ENCODE measurements at regions not wholly inside any gene's neighbourhood (a gene's known extent, or its start where the extent isn't known, plus 50 kb on each side); places are given as distances from the start of the nearest gene placed in this dataset.

GRCh38 chr6:223763-224162 is 68.5 kb upstream of the DUSP22 start:
- no peak overlapping the region for H3K27ac ChIP-seq
- DNase-seq = no peak
- no peaks in the 10 kb centered on the region; the same call in 1 of the 2 replicates for H3K4me1 ChIP-seq
- H3K27me3 ChIP-seq = no peaks in the 10 kb centered on the region
- H3K9me3 ChIP-seq (replicated peaks) = no peaks in the 10 kb centered on the region
- H3K36me3 ChIP-seq = no peaks in the 10 kb centered on the region
- no peak overlapping the region for H3K4me3 ChIP-seq

- Histone ChIP-seq H3K27me3 (no peaks in the 10 kb centered on the region), H3K4me3 (no peak overlapping the region), H3K4me1 (no peaks in the 10 kb centered on the region; the same call in 1 of the 2 replicates), H3K36me3 (no peaks in the 10 kb centered on the region), H3K9me3 (replicated peaks) (no peaks in the 10 kb centered on the region), H3K27ac (no peak overlapping the region)
- no peak for DNase-seq
These were observed 67.9 kb upstream of the DUSP22 start for GRCh38 chr6:224350-224749.

- DNase-seq = no peak
- Histone ChIP-seq H3K27me3 (no peaks in the 10 kb centered on the region), H3K4me3 (no peak overlapping the region), H3K9me3 (replicated peaks) (no peaks in the 10 kb centered on the region), H3K4me1 (no peaks in the 10 kb centered on the region; the same call in 1 of the 2 replicates), H3K27ac (no peak overlapping the region), H3K36me3 (no peaks in the 10 kb centered on the region)
These were observed 67.1 kb upstream of the DUSP22 start for GRCh38 chr6:225121-225721.

DNA sequence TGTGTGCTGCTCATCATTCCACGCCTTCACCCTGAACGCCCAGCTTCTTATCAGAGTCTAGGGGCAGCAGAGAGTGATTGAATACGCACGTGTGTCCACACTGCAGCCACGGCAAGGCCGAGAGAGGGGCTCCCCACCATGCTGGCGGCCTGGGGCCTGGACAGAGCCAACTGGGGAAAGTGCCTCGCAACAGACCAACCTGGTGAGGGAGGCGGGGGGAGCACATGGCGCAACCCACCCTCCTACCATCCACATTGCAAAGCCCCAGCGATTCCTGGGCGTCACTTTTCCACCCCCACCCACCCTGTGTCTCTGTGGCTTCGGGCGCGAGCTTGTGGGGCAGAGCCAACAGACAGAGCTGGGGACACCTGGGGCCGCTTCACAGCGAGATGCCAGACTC is 66.4 kb upstream of the DUSP22 start:
- no peaks in the 10 kb centered on the region for H3K9me3 ChIP-seq (replicated peaks)
- H3K36me3 ChIP-seq = no peaks in the 10 kb centered on the region
- no peak overlapping the region for H3K27ac ChIP-seq
- no peak overlapping the region for H3K4me3 ChIP-seq
- no peaks in the 10 kb centered on the region for H3K4me1 ChIP-seq
- no peaks in the 10 kb centered on the region for H3K27me3 ChIP-seq
- DNase-seq = no peak

DNA sequence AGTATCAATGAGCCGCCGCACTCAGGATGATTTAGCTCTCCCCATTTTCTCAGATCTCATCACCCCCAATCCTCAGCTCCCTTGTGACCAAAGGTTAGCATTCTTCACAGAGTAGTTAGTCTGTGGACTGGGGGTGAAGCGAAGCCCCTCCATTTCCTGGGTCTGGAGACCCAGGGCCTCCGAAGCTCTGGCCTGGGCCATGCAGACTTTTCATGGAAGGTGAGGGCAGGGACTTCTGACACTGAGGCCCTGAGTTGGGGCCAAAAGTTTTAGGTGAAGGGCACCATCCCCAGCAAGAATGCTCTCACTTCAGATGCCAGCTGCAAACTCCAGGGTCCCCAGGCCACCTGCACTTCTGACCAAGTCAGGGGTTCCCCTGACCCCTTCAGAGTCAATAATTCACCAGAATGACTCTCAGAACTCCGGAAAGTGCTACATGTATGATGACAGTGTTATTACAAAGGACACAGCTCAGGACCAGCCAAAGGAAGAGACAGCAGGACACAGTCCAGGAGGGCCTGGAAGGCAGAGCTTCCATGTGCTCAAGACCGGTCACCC is 65.7 kb upstream of the DUSP22 start:
- H3K4me1 ChIP-seq = no peaks in the 10 kb centered on the region
- no peaks in the 10 kb centered on the region for H3K9me3 ChIP-seq (replicated peaks)
- H3K27ac ChIP-seq = no peak overlapping the region
- DNase-seq = no peak
- no peaks in the 10 kb centered on the region for H3K27me3 ChIP-seq
- no peak overlapping the region for H3K4me3 ChIP-seq
- no peaks in the 10 kb centered on the region for H3K36me3 ChIP-seq

GRCh38 chr6:227074-227782 is 65.1 kb upstream of the DUSP22 start:
- no peak overlapping the region for H3K4me3 ChIP-seq
- DNase-seq = no peak
- H3K27me3 ChIP-seq = no peaks in the 10 kb centered on the region
- no peaks in the 10 kb centered on the region for H3K9me3 ChIP-seq (replicated peaks)
- H3K36me3 ChIP-seq = no peaks in the 10 kb centered on the region
- H3K4me1 ChIP-seq = no peaks in the 10 kb centered on the region
- H3K27ac ChIP-seq = no peak overlapping the region

DNA sequence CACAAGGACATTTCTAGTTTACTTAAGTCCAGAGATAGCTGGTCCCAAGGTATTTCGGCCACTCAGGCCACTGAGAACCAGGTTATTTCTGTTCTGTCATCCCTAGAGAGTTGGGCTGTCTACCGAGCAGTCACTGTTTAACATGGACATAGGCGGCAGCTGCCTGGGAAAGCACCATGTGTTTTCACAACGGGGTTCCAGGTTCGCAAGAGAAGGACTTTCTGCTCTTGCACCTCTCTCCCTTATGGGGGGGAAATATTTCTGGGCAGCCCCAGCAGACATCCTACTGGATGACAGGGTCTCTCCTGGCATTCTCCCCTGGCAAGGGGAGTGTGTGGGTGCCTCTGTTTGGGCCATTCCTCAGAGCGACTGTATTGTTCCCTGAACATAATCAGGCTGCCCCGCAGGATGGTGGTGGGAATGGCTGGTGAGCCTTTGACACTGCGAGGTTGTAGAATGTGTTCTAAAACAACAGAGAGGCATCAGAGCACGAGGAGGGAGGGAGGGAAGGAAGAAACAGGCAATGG is 64.4 kb upstream of the DUSP22 start:
- no peaks in the 10 kb centered on the region for H3K27me3 ChIP-seq
- DNase-seq = no peak
- no peak overlapping the region for H3K27ac ChIP-seq
- H3K9me3 ChIP-seq (replicated peaks) = no peaks in the 10 kb centered on the region
- H3K4me1 ChIP-seq = no peaks in the 10 kb centered on the region
- no peak overlapping the region for H3K4me3 ChIP-seq
- H3K36me3 ChIP-seq = no peaks in the 10 kb centered on the region

GRCh38 chr6:228881-229651 is 63.2 kb upstream of the DUSP22 start:
- Histone ChIP-seq H3K4me1 (no peaks in the 10 kb centered on the region), H3K9me3 (replicated peaks) (no peaks in the 10 kb centered on the region), H3K36me3 (no peaks in the 10 kb centered on the region), H3K27me3 (no peaks in the 10 kb centered on the region), H3K27ac (no peak overlapping the region), H3K4me3 (no peak overlapping the region)
- no peak for DNase-seq

DNA sequence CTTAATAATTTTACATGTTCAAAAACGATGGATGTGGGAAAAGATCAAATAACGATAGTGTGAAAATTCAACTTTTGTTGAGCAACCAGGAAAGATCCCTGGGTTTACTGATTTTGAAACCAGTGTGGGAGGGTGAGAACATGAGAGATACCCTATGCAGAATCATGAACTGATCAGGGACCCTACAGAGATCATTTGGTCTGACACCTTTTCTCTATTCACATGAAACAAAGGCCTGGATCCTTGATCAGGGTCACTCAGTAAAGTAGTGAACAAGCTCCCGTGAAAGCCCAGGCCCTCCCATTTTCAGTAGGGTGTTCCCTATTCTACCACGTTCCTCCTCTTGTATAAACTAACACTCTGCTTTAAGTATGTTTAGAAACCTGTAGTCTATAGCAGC is 60.5 kb upstream of the DUSP22 start:
- Histone ChIP-seq H3K4me1 (no peaks in the 10 kb centered on the region), H3K9me3 (replicated peaks) (no peaks in the 10 kb centered on the region), H3K27ac (no peak overlapping the region), H3K27me3 (no peaks in the 10 kb centered on the region), H3K36me3 (no peaks in the 10 kb centered on the region), H3K4me3 (no peak overlapping the region)
- no peak for DNase-seq

GRCh38 chr6:232982-233640 is 59.2 kb upstream of the DUSP22 start:
- Histone ChIP-seq H3K9me3 (replicated peaks) (no peaks in the 10 kb centered on the region), H3K36me3 (no peaks in the 10 kb centered on the region), H3K27ac (no peak overlapping the region), H3K27me3 (no peaks in the 10 kb centered on the region), H3K4me3 (no peak overlapping the region), H3K4me1 (no peaks in the 10 kb centered on the region)
- DNase-seq = no peak

- DNase-seq = no peak
These were observed 57.4 kb upstream of the DUSP22 start for GRCh38 chr6:234706-235372.

DNA sequence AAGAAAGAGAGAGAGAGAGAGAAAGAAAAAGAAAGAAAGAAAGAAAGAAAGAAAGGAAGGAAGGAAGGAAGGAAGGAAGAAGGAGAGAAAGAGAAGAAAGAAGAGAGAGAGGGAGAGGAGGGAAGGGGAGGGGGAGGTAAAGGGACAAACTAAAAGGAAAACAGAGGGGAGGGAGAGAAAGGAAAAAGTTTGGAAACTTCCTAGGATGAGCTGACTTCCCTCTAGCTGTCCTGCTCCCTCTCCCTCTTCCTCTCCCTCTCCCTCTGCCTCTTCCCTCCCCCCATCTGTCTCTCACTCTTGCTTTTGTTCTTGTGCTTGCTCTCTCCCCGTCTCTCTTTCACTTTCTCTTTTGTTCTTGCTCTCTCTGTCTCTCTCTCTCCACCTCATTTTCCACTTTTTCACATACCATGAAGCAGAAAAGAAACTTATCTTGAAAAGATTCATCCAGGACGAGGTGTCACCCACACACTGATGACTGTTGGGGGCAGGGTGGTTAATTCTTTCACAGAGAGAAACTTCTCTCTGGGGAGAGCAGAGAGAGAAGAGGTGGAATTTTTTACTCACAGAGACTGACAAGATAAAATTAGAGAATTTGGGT is 56.4 kb upstream of the DUSP22 start:
- no peak for DNase-seq
- H3K4me1 ChIP-seq = no peaks in the 10 kb centered on the region
- H3K9me3 ChIP-seq (replicated peaks) = no peaks in the 10 kb centered on the region
- H3K27ac ChIP-seq = no peak overlapping the region
- no peaks in the 10 kb centered on the region for H3K27me3 ChIP-seq
- H3K36me3 ChIP-seq = no peaks in the 10 kb centered on the region
- no peak overlapping the region for H3K4me3 ChIP-seq

More at GRCh38 chr6:234706-235372, 57.4 kb upstream of the DUSP22 start:
- H3K27ac ChIP-seq = no peak overlapping the region
- no peaks in the 10 kb centered on the region for H3K27me3 ChIP-seq
- H3K4me3 ChIP-seq = no peak overlapping the region
- H3K36me3 ChIP-seq = no peaks in the 10 kb centered on the region
- H3K4me1 ChIP-seq = no peaks in the 10 kb centered on the region
- H3K9me3 ChIP-seq (replicated peaks) = no peaks in the 10 kb centered on the region

- no peaks in the 10 kb centered on the region for H3K9me3 ChIP-seq (replicated peaks)
- no peak overlapping the region for H3K27ac ChIP-seq
- no peak for DNase-seq
- no peaks in the 10 kb centered on the region for H3K27me3 ChIP-seq
- no peaks in the 10 kb centered on the region for H3K4me1 ChIP-seq
- H3K36me3 ChIP-seq = no peaks in the 10 kb centered on the region
- no peak overlapping the region for H3K4me3 ChIP-seq
These were observed 55.8 kb upstream of the DUSP22 start for GRCh38 chr6:236519-236918.

DNA sequence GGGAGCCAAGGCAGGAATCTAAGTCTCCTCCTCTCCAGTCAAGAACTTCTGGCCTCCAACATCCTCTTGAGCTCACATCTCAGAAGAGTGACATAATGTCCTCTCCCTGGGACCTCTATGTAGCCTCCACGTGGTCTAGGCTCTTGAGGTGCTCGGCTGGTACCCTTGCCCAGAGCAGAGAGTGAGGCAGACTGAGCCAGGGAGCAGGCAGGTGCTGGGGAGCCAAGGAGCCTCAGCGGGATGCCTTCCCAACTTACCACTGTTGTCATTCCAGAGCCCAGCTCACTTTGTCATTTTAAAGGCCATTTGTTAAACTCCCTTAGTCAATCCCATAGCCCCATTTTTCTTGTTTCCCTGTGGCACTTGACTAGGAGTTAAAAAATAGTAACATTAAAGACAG is 52.1 kb upstream of the DUSP22 start:
- no peaks in the 10 kb centered on the region for H3K27me3 ChIP-seq
- H3K9me3 ChIP-seq (replicated peaks) = no peaks in the 10 kb centered on the region
- no peak overlapping the region for H3K27ac ChIP-seq
- no peak overlapping the region for H3K4me3 ChIP-seq
- H3K4me1 ChIP-seq = no peaks in the 10 kb centered on the region
- H3K36me3 ChIP-seq = no peaks in the 10 kb centered on the region
- no peak for DNase-seq

Data from SJCRH30 (cell line).